Sigmoid colon (tissue), 4 donors: ENCODE measurements at regions not wholly inside any gene's neighbourhood (a gene's known extent, or its start where the extent isn't known, plus 50 kb on each side); places are given as distances from the start of the nearest gene placed in this dataset.

ENCODE experiments used
- EP300 ChIP-seq, 4 donors: sonication (generic); formaldehyde crosslinking; IDR thresholded peaks; one replicate each; pipeline ENCODE4 v1.6.1; 2017; ENCODE audit warnings: antibody characterized with exemption in 4 of 4
- POLR2A ChIP-seq, 2 donors: fragments of 450-650 bp; IDR thresholded peaks; one replicate each; pipeline ENCODE4 v1.6.1; 2016; ENCODE audit warnings: antibody characterized with exemption in 2 of 2, mild to moderate bottlenecking in 2 of 2, moderate library complexity in 2 of 2
- POLR2AphosphoS5 ChIP-seq, 4 donors: sonication (generic); formaldehyde crosslinking; IDR thresholded peaks; one replicate each; pipeline ENCODE4 v1.6.1; 2017; ENCODE audit warnings: antibody characterized with exemption in 4 of 4
- TF ChIP-seq, protein P1 (sequence below), 4 experiments: fragments of 450-650 bp in 3 of 4; fragments of 200-600 bp in 1 of 4; IDR thresholded peaks; one replicate each; pipeline ENCODE4 v1.5.1; 2016 to 2019; ENCODE audit warnings: antibody characterized with exemption in 4 of 4, mild to moderate bottlenecking in 3 of 4, moderate library complexity in 2 of 4

GRCh38 chr10:84065804-84066601 lies 73.3 kb upstream of the GHITM start:
- no peak for TF ChIP-seq EP300 (IDR thresholded peaks at IDR 0.05)
- TF ChIP-seq, protein P1, sequence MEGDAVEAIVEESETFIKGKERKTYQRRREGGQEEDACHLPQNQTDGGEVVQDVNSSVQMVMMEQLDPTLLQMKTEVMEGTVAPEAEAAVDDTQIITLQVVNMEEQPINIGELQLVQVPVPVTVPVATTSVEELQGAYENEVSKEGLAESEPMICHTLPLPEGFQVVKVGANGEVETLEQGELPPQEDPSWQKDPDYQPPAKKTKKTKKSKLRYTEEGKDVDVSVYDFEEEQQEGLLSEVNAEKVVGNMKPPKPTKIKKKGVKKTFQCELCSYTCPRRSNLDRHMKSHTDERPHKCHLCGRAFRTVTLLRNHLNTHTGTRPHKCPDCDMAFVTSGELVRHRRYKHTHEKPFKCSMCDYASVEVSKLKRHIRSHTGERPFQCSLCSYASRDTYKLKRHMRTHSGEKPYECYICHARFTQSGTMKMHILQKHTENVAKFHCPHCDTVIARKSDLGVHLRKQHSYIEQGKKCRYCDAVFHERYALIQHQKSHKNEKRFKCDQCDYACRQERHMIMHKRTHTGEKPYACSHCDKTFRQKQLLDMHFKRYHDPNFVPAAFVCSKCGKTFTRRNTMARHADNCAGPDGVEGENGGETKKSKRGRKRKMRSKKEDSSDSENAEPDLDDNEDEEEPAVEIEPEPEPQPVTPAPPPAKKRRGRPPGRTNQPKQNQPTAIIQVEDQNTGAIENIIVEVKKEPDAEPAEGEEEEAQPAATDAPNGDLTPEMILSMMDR (IDR thresholded peaks at IDR 0.05), result no peak
- no peak for TF ChIP-seq POLR2AphosphoS5 (IDR thresholded peaks at IDR 0.05)
- no peak for TF ChIP-seq POLR2A (IDR thresholded peaks at IDR 0.05)
